ENCODE measurements at regions not wholly inside any gene's neighbourhood (a gene's known extent, or its start where the extent isn't known, plus 50 kb on each side); places are given as distances from the start of the nearest gene placed in this dataset.

DNA sequence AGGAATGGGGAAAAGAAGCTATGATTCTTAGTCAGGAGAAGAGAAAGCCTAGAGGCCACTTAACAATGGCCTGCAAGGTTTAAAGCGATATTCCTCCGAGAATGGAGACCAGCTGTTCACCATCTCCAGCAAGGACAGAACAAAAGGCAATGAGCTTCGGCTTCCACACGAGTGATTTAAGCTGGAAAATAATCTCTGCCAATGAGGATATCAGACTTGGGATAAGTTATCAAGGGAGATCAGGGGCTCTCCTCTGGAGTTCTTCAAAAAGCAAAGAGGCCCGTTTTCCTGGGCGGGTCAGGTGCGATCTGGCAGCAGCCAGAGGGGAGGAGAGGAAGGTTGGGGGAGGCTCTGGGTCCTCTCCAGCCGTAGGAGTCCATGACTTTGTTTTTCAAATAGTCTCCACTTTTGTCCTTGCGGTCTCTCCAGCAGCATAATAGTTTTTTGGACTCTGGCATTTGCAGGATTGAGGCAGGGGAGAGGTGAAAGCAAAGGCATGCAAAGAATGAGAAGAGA lies 211.3 kb downstream of the SKIDA1 start:
- no peak overlapping the region for H3K4me3 ChIP-seq (ENCODE audit: insufficient read depth, low read length)
- no peak overlapping the region for H3K27ac ChIP-seq (ENCODE audit: low read depth, low read length)
- no peaks in the 10 kb centered on the region for H3K27me3 ChIP-seq (ENCODE audit: insufficient read depth, low read length)
- no peaks in the 10 kb centered on the region for H3K79me2 ChIP-seq (ENCODE audit: insufficient read depth, low read length)
- no peak overlapping the region for H3K4me2 ChIP-seq (ENCODE audit: insufficient read depth, low read length)
- H3K4me1 ChIP-seq (ENCODE audit: insufficient read depth, low read length) = peaks cover 29% of the 10 kb centered on the region
- DNase-seq (ENCODE audit: insufficient read length, low spot score, missing footprints) = no peak
- H2AFZ ChIP-seq (ENCODE audit: low read length) = no peak overlapping the region
- no peaks in the 10 kb centered on the region for H4K20me1 ChIP-seq (ENCODE audit: insufficient read depth, low read length)
- no peaks in the 10 kb centered on the region for H3K9me3 ChIP-seq (ENCODE audit: low read depth, low read length)
- TF ChIP-seq, protein P1, sequence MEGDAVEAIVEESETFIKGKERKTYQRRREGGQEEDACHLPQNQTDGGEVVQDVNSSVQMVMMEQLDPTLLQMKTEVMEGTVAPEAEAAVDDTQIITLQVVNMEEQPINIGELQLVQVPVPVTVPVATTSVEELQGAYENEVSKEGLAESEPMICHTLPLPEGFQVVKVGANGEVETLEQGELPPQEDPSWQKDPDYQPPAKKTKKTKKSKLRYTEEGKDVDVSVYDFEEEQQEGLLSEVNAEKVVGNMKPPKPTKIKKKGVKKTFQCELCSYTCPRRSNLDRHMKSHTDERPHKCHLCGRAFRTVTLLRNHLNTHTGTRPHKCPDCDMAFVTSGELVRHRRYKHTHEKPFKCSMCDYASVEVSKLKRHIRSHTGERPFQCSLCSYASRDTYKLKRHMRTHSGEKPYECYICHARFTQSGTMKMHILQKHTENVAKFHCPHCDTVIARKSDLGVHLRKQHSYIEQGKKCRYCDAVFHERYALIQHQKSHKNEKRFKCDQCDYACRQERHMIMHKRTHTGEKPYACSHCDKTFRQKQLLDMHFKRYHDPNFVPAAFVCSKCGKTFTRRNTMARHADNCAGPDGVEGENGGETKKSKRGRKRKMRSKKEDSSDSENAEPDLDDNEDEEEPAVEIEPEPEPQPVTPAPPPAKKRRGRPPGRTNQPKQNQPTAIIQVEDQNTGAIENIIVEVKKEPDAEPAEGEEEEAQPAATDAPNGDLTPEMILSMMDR (IDR thresholded peaks at IDR 0.05; ENCODE audit: extremely low read depth, low read depth, low read length) = no peak
- H3K36me3 ChIP-seq (ENCODE audit: insufficient read depth, low read length) = no peaks in the 10 kb centered on the region

DNA sequence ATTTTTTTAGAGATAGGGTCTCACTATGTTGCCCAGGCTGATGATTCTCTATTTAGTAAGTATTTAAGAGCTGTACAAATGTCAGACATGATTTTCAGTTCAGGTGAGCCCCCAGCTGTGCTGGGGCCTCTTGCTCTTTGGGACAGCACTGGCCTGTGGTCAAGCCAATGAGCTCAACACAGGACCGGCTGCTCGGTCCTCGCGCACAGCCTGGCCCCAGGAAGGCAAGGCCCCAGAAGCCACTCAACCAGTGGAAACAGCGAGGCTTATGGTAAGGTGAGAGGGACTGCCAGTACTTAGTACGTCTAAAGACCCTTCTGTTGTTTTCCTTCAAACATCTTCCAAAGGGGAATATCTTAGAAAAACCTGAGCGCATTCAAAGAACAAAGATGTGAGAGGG lies 211.8 kb downstream of the SKIDA1 start:
- Histone ChIP-seq H3K79me2 (ENCODE audit: insufficient read depth, low read length) (no peaks in the 10 kb centered on the region), H3K36me3 (ENCODE audit: insufficient read depth, low read length) (no peaks in the 10 kb centered on the region), H4K20me1 (ENCODE audit: insufficient read depth, low read length) (no peaks in the 10 kb centered on the region), H3K4me3 (ENCODE audit: insufficient read depth, low read length) (no peak overlapping the region), H2AFZ (ENCODE audit: low read length) (no peak overlapping the region), H3K4me2 (ENCODE audit: insufficient read depth, low read length) (no peak overlapping the region), H3K27ac (ENCODE audit: low read depth, low read length) (no peak overlapping the region), H3K4me1 (ENCODE audit: insufficient read depth, low read length) (peaks cover 28% of the 10 kb centered on the region), H3K9me3 (ENCODE audit: low read depth, low read length) (no peaks in the 10 kb centered on the region), H3K27me3 (ENCODE audit: insufficient read depth, low read length) (no peaks in the 10 kb centered on the region)
- no peak for DNase-seq (ENCODE audit: insufficient read length, low spot score, missing footprints)
- TF ChIP-seq, protein P1 (IDR thresholded peaks at IDR 0.05; ENCODE audit: extremely low read depth, low read depth, low read length) = no peak

DNA sequence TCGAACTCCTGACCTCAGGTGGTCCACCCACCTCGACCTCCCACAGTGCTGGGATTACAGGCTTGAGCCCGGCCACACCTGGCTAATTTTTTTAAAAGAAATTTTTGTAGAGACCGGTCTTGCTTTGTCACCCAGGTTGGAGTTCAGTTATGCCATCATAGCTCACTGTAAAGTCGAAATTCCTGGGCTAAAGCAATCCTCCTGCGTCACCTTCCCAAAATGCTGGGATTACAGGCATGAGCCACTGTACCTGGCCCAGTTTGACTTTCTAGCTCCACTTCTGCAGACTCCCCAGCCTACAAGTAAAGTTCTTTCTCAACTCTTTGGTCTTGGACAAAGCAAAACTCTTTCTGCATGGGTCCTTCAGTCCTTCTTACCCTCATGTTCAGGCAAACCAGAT lies 214.1 kb downstream of the SKIDA1 start:
- H3K27ac ChIP-seq (ENCODE audit: low read depth, low read length) = no peak overlapping the region
- H3K36me3 ChIP-seq (ENCODE audit: insufficient read depth, low read length) = no peaks in the 10 kb centered on the region
- TF ChIP-seq, protein P1 (IDR thresholded peaks at IDR 0.05; ENCODE audit: extremely low read depth, low read depth, low read length) = no peak
- H3K4me3 ChIP-seq (ENCODE audit: insufficient read depth, low read length) = no peak overlapping the region
- no peaks in the 10 kb centered on the region for H4K20me1 ChIP-seq (ENCODE audit: insufficient read depth, low read length)
- H3K4me1 ChIP-seq (ENCODE audit: insufficient read depth, low read length) = peaks cover 17% of the 10 kb centered on the region
- H3K9me3 ChIP-seq (ENCODE audit: low read depth, low read length) = no peaks in the 10 kb centered on the region
- no peak for DNase-seq (ENCODE audit: insufficient read length, low spot score, missing footprints)
- H3K79me2 ChIP-seq (ENCODE audit: insufficient read depth, low read length) = no peaks in the 10 kb centered on the region
- no peak overlapping the region for H3K4me2 ChIP-seq (ENCODE audit: insufficient read depth, low read length)
- no peak overlapping the region for H2AFZ ChIP-seq (ENCODE audit: low read length)
- H3K27me3 ChIP-seq (ENCODE audit: insufficient read depth, low read length) = no peaks in the 10 kb centered on the region

DNA sequence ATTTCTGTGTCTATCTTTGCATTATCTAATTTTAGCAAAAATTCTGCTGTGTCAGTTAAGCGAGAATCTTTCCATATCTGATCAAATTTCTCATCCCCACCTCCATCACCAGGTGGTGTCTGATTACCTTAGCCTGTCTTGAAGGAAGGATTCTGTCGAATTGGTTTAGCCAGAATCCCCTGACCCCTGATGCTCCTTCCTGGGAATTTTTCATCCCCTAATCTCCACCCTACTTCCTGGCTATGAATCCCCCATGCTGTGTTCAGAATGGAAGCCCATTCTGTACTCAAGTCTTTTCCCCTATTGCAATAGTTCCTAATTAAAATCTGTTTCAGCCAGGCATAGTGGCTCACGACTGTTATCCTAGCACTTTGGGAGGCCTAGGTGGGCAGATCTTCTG lies 216.1 kb downstream of the SKIDA1 start:
- Histone ChIP-seq H3K9me3 (ENCODE audit: low read depth, low read length) (no peaks in the 10 kb centered on the region), H3K79me2 (ENCODE audit: insufficient read depth, low read length) (no peaks in the 10 kb centered on the region), H2AFZ (ENCODE audit: low read length) (no peak overlapping the region), H3K36me3 (ENCODE audit: insufficient read depth, low read length) (no peaks in the 10 kb centered on the region), H3K4me3 (ENCODE audit: insufficient read depth, low read length) (no peak overlapping the region), H3K4me1 (ENCODE audit: insufficient read depth, low read length) (no peaks in the 10 kb centered on the region), H3K4me2 (ENCODE audit: insufficient read depth, low read length) (no peak overlapping the region), H4K20me1 (ENCODE audit: insufficient read depth, low read length) (no peaks in the 10 kb centered on the region), H3K27ac (ENCODE audit: low read depth, low read length) (no peak overlapping the region), H3K27me3 (ENCODE audit: insufficient read depth, low read length) (no peaks in the 10 kb centered on the region)
- no peak for DNase-seq (ENCODE audit: insufficient read length, low spot score, missing footprints)
- TF ChIP-seq, protein P1 (IDR thresholded peaks at IDR 0.05; ENCODE audit: extremely low read depth, low read depth, low read length) = no peak
